ENCODE measurements at regions not wholly inside any gene's neighbourhood (a gene's known extent, or its start where the extent isn't known, plus 50 kb on each side); places are given as distances from the start of the nearest gene placed in this dataset.
"Not testable (repeated sequence)": the region's sequence is repeated elsewhere in the genome, so short reads cannot be mapped to it uniquely, and the experiment has no call there.

- ATAC-seq; H3K9me3 ChIP-seq; DNase-seq; H3K27me3 ChIP-seq; H3K4me3 ChIP-seq; H3K36me3 ChIP-seq; H3K4me1 ChIP-seq; H3K27ac ChIP-seq; intact Hi-C loops (cut with DNase I): not testable (repeated sequence)
These were observed 259.3 kb downstream of the NPIPA7 start for GRCh38 chr16:16638231-16638630.

DNA sequence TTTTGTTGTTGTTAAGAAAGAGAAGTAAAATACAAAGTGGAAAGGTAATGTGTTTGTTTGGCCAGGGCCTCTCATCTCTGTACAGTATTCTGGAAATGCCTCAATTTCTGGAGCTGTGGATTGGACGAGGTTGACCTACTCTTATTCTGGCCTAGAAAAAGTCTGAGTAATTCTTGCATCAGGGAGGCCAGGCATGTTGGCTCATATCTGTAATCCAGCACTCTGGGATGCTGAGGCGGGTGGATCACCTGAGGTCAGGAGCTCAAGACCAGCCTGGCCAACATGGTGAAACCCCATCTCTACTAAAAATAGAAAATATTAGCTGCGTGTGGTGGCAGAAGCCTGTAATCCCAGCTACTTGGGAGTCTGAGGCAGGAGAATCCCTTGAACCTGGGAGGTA, 259.8 kb downstream of the NPIPA7 start:
- H3K27me3 ChIP-seq; ATAC-seq; H3K9me3 ChIP-seq; H3K4me1 ChIP-seq; H3K27ac ChIP-seq; DNase-seq; H3K4me3 ChIP-seq; intact Hi-C loops (cut with DNase I); H3K36me3 ChIP-seq: not testable (repeated sequence)

DNA sequence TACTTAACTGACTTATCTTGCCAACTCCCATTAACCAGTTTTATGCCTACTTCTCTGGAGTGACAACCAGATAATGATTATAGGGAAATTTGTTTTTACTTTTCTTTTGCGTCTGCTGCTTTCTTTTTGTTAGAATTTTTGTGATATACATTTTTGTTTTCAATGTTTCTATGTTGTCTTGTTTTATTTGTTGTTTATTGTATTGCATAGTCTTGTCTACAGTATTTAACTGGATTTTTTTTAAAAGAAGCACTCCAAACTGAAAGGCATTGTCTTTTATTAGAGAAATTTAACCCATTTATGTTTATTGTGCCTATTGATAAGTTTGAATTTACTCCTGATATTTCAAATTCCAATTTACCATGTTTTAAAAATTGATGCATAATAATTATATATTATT, 264.9 kb downstream of the NPIPA7 start:
- H3K36me3 ChIP-seq; intact Hi-C loops (cut with DNase I); H3K4me1 ChIP-seq; DNase-seq; H3K9me3 ChIP-seq; H3K4me3 ChIP-seq; H3K27ac ChIP-seq; ATAC-seq; H3K27me3 ChIP-seq: not testable (repeated sequence)

GRCh38 chr16:16648002-16648401, 269.1 kb downstream of the NPIPA7 start:
- H3K4me3 ChIP-seq; intact Hi-C loops (cut with DNase I); H3K4me1 ChIP-seq; H3K9me3 ChIP-seq; H3K36me3 ChIP-seq; DNase-seq; H3K27ac ChIP-seq; H3K27me3 ChIP-seq; ATAC-seq: not testable (repeated sequence)

GRCh38 chr16:16672180-16672812, 293.4 kb downstream of the NPIPA7 start:
- H3K4me3 ChIP-seq; H3K4me1 ChIP-seq; H3K9me3 ChIP-seq; DNase-seq; intact Hi-C loops (cut with DNase I); ATAC-seq; H3K36me3 ChIP-seq; H3K27me3 ChIP-seq; H3K27ac ChIP-seq: not testable (repeated sequence)

DNA sequence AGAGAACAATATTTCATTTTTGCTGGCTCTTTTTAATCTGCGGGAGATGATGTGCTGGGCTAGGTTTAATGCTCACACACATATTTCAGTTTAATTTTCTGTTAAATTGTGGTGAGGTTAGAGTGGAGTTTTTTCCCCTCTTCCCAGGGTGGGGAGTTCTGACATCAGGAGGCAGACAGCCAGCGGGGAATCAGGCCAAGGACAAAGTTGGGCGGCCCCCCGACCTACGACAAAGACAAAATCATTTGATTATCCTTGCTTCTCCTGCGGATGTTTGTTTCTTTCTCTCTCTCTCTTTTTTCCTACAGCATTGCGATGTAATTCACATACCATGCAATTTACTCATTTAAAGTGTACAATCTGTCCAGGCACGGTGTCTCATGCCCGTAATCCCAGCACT, 295.9 kb downstream of the NPIPA7 start:
- intact Hi-C loops (cut with DNase I); H3K4me1 ChIP-seq; H3K9me3 ChIP-seq; H3K36me3 ChIP-seq; DNase-seq; H3K4me3 ChIP-seq; ATAC-seq; H3K27me3 ChIP-seq; H3K27ac ChIP-seq: not testable (repeated sequence)

GRCh38 chr16:16721849-16722248, 342.9 kb downstream of the NPIPA7 start:
- ATAC-seq; H3K27ac ChIP-seq; H3K36me3 ChIP-seq; H3K9me3 ChIP-seq; intact Hi-C loops (cut with DNase I); H3K27me3 ChIP-seq; H3K4me3 ChIP-seq; DNase-seq; H3K4me1 ChIP-seq: not testable (repeated sequence)

DNA sequence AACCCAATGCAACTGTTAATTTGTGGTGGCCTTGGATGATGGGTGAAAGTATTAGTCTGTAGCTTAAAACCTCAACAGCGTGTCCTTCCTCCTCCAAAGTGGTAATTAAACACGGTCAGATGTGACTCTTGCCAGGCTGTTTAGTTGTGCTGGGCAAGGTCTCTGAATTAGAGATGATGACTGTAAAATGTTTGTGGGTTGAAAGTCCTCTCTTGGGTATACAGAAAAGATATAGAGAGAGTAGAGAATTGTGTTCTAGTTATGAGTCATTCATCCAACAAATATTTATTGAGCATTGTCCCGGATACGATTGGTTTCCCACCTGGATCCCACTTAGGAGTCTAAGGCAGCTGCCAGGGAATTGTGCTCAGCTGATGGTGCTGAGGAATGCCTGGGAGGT, 343.7 kb downstream of the NPIPA7 start:
- H3K27ac ChIP-seq; DNase-seq; H3K4me3 ChIP-seq; intact Hi-C loops (cut with DNase I); H3K9me3 ChIP-seq; ATAC-seq; H3K36me3 ChIP-seq; H3K4me1 ChIP-seq; H3K27me3 ChIP-seq: not testable (repeated sequence)

DNA sequence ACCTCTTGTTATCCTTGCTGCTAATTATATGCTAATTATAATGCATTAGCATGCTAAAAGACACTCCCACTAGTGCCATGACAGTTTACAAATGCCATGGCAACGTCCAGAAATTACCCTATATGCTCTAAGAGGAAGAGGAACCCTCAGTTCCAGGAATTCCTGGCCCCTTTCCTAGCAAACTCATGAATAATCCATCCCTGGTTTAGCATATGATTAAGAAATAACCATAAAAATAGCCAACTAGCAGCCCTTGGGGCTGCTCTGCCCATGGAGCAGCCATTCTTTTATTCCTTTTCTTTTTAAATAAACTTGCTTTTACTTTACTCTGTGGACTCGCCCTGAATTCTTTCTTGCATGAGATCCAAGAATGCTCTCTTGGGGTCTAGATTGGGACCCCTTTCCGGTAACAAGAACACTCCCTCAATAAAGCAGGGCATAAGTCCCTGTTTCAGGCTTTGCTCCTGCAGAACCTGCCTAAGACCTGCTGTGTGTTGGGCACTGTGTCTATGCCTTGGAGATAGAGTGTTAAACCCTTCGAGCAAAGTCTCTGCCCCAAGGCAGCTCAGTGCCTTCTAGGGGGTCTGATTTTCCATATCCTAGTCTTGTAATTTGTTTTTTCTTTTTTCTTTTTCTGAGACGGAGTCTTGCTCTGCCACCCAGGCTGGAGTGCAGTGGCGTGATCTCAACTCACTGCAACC, 345.0 kb downstream of the NPIPA7 start:
- not testable (repeated sequence) for H3K4me1 ChIP-seq

GRCh38 chr16:16727048-16727447, 348.1 kb downstream of the NPIPA7 start:
- DNase-seq; H3K36me3 ChIP-seq; intact Hi-C loops (cut with DNase I); H3K4me1 ChIP-seq; H3K27me3 ChIP-seq; H3K27ac ChIP-seq; H3K9me3 ChIP-seq; H3K4me3 ChIP-seq: not testable (repeated sequence)
- ATAC-seq = peak; percentile 74

More for the DNA sequence above, 345.0 kb downstream of the NPIPA7 start:
- DNase-seq; H3K9me3 ChIP-seq; H3K27me3 ChIP-seq; H3K27ac ChIP-seq; ATAC-seq; H3K4me3 ChIP-seq; H3K36me3 ChIP-seq; intact Hi-C loops (cut with DNase I): not testable (repeated sequence)

DNA sequence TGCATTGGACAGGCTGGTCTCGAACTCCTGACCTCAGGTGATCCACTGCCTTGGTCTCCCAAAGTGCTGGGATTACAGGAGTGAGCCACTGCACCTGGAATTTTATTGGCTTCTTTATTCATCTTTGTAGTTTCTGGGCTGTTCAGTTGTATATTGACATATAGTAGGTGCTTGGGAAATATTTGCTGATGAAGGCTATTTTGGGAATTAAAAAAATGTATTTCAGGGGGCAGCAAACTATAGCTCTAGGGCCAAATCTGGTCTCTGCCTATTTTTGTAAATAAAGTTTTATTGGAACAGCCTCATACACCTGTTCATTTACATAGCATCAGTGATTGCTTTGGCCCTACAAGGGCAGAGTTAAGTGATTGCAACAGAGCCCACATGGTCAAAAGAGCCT, 363.6 kb downstream of the NPIPA7 start:
- DNase-seq; H3K9me3 ChIP-seq; ATAC-seq; intact Hi-C loops (cut with DNase I); H3K4me1 ChIP-seq; H3K4me3 ChIP-seq; H3K27me3 ChIP-seq; H3K27ac ChIP-seq; H3K36me3 ChIP-seq: not testable (repeated sequence)

GRCh38 chr16:16754992-16755667, 376.2 kb downstream of the NPIPA7 start:
- H3K27me3 ChIP-seq; H3K27ac ChIP-seq; intact Hi-C loops (cut with DNase I); ATAC-seq; H3K9me3 ChIP-seq; DNase-seq; H3K4me3 ChIP-seq; H3K36me3 ChIP-seq; H3K4me1 ChIP-seq: not testable (repeated sequence)
